Bronchial epithelial cell (primary cell): ENCODE measurements at regions not wholly inside any gene's neighbourhood (a gene's known extent, or its start where the extent isn't known, plus 50 kb on each side); places are given as distances from the start of the nearest gene placed in this dataset.

Experiments used
- DNase-seq: peaks from one replicate; pipeline ENCODE4 v3.0.0-alpha.2; 2010; ENCODE audit warnings: low read depth
- FAIRE-seq: peaks from 2 replicates; lab custom pipeline; 2011; peaks lifted over from hg19 to GRCh38; lab: Jason Lieb, UNC
- H3K27me3 ChIP-seq: 2 replicates; pipeline ENCODE4 v1.5.1; 2011; ENCODE audit warnings: low read length; ENCODE audit not compliant: control insufficient read depth, insufficient read depth
- H3K36me3 ChIP-seq: 2 replicates; pipeline ENCODE4 v1.5.1; 2011; ENCODE audit warnings: low read length; ENCODE audit not compliant: control insufficient read depth, insufficient read depth
- H3K4me3 ChIP-seq: 2 replicates; pipeline ENCODE4 v1.5.1; 2011; ENCODE audit warnings: mild to moderate bottlenecking, low read depth, low read length, control low read depth
- TF ChIP-seq, protein P1 (sequence below): IDR thresholded peaks from 2 replicates; pipeline ENCODE4 v1.5.1; 2011; ENCODE audit warnings: mild to moderate bottlenecking, moderate library complexity, low read length, control low read depth, inconsistent platforms; ENCODE audit not compliant: insufficient read depth, severe bottlenecking

GRCh38 chr3:181797431-181797830, 85.7 kb downstream of the SOX2 start:
- no peaks in the 10 kb centered on the region for H3K27me3 ChIP-seq
- FAIRE-seq (no peak), DNase-seq (no peak)
- TF ChIP-seq, protein P1, sequence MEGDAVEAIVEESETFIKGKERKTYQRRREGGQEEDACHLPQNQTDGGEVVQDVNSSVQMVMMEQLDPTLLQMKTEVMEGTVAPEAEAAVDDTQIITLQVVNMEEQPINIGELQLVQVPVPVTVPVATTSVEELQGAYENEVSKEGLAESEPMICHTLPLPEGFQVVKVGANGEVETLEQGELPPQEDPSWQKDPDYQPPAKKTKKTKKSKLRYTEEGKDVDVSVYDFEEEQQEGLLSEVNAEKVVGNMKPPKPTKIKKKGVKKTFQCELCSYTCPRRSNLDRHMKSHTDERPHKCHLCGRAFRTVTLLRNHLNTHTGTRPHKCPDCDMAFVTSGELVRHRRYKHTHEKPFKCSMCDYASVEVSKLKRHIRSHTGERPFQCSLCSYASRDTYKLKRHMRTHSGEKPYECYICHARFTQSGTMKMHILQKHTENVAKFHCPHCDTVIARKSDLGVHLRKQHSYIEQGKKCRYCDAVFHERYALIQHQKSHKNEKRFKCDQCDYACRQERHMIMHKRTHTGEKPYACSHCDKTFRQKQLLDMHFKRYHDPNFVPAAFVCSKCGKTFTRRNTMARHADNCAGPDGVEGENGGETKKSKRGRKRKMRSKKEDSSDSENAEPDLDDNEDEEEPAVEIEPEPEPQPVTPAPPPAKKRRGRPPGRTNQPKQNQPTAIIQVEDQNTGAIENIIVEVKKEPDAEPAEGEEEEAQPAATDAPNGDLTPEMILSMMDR: no peak
- H3K4me3 ChIP-seq: no peak overlapping the region
- no peaks in the 10 kb centered on the region for H3K36me3 ChIP-seq

DNA sequence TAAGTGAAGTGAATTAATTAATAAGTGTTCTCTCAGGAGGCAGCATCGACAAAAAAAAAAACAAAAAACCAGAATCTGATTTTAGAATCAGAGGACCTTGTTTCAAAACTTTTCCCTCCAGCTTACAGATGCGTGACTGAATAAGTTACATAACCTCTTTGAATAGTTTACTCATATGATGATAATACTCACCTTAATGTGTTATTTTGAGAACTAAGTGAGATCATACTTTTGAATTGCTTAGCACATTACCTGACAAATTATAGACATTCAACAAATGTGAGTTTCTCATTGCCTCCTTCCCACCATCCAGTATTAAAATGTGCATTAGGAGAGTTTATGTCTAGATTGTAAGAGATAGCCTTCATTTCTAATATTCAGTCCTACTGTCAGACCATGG, 94.0 kb downstream of the SOX2 start:
- TF ChIP-seq, protein P1: no peak
- FAIRE-seq: no peak
- Histone ChIP-seq H3K4me3 (no peak overlapping the region), H3K36me3 (no peaks in the 10 kb centered on the region), H3K27me3 (no peaks in the 10 kb centered on the region)
- peak; percentile 29 for DNase-seq

GRCh38 chr3:181808053-181808452, 96.3 kb downstream of the SOX2 start:
- Histone ChIP-seq H3K27me3 (no peaks in the 10 kb centered on the region), H3K36me3 (no peaks in the 10 kb centered on the region), H3K4me3 (no peak overlapping the region)
- TF ChIP-seq, protein P1: no peak
- FAIRE-seq (no peak), DNase-seq (no peak)

GRCh38 chr3:181823716-181824115, 112.0 kb downstream of the SOX2 start:
- Histone ChIP-seq H3K27me3 (no peaks in the 10 kb centered on the region), H3K4me3 (no peak overlapping the region), H3K36me3 (no peaks in the 10 kb centered on the region)
- no peak for DNase-seq
- TF ChIP-seq, protein P1: no peak
- FAIRE-seq: peak; percentile 18

- no peak for DNase-seq
Observed at GRCh38 chr3:181824961-181825360, 113.2 kb downstream of the SOX2 start.

More at GRCh38 chr3:181824961-181825360, 113.2 kb downstream of the SOX2 start:
- Histone ChIP-seq H3K36me3 (no peaks in the 10 kb centered on the region), H3K4me3 (no peak overlapping the region), H3K27me3 (no peaks in the 10 kb centered on the region)
- TF ChIP-seq, protein P1: no peak
- no peak for FAIRE-seq
